Nephron progenitor cell (in vitro differentiated cells): ENCODE measurements at regions not wholly inside any gene's neighbourhood (a gene's known extent, or its start where the extent isn't known, plus 50 kb on each side); places are given as distances from the start of the nearest gene placed in this dataset.
"Not testable (repeated sequence)": the region's sequence is repeated elsewhere in the genome, so short reads cannot be mapped to it uniquely, and the experiment has no call there.

Experiments used
- DNase-seq: peaks from one replicate; pipeline ENCODE4 v3.0.0; 2021
- H3K27ac Mint-ChIP-seq: 2 replicates; pipeline ENCODE4 v1.8.0; 2021; ENCODE audit warnings: mild to moderate bottlenecking, moderate library complexity, mixed read lengths
- H3K27me3 Mint-ChIP-seq: 2 replicates; pipeline ENCODE4 v1.8.0; 2021; ENCODE audit warnings: mild to moderate bottlenecking, low read depth, mixed read lengths; ENCODE audit not compliant: poor library complexity
- H3K36me3 Mint-ChIP-seq: 2 replicates; pipeline ENCODE4 v1.8.0; 2021; ENCODE audit warnings: low read depth, mixed read lengths
- H3K4me1 Mint-ChIP-seq: 2 replicates; pipeline ENCODE4 v1.8.0; 2021; ENCODE audit warnings: mixed read lengths
- H3K4me3 Mint-ChIP-seq: 2 replicates; pipeline ENCODE4 v1.8.0; 2021; ENCODE audit warnings: mild to moderate bottlenecking, moderate library complexity, mixed read lengths
- H3K9me3 Mint-ChIP-seq: 2 replicates; pipeline ENCODE4 v1.8.0; 2021; ENCODE audit warnings: mild to moderate bottlenecking, moderate library complexity, mixed read lengths
- CTCF ChIP-seq: fragments of 200-600 bp; sonication (generic); IDR thresholded peaks from 2 replicates; pipeline ENCODE4 v1.5.0; 2021; ENCODE audit warnings: antibody characterized with exemption

- Mint-ChIP-seq H3K4me3 (peak overlapping the region; percentile 90), H3K27me3 (peaks cover 11% of the 10 kb centered on the region), H3K36me3 (peaks cover 5% of the 10 kb centered on the region), H3K4me1 (peaks cover 8% of the 10 kb centered on the region), H3K27ac (no peak overlapping the region), H3K9me3 (peaks cover 33% of the 10 kb centered on the region)
- no peak for TF ChIP-seq CTCF
- DNase-seq, result peak; percentile 23
Observed at GRCh38 chr6:27651371-27651732, 178.4 kb upstream of the ZNF184 start.

GRCh38 chr6:27650620-27651370, 177.9 kb upstream of the ZNF184 start:
- peak; percentile 48 for TF ChIP-seq CTCF
- peak overlapping the region; percentile 90 for H3K4me3 Mint-ChIP-seq
- H3K27ac Mint-ChIP-seq, result peak overlapping the region; percentile 42
- peaks cover 14% of the 10 kb centered on the region for H3K27me3 Mint-ChIP-seq
- peaks cover 33% of the 10 kb centered on the region for H3K9me3 Mint-ChIP-seq
- H3K36me3 Mint-ChIP-seq, result peaks cover 5% of the 10 kb centered on the region
- peaks cover 8% of the 10 kb centered on the region for H3K4me1 Mint-ChIP-seq
- DNase-seq, result peak; percentile 79

- no peak overlapping the region for H3K4me3 Mint-ChIP-seq
- no peak for TF ChIP-seq CTCF
- H3K36me3 Mint-ChIP-seq, result peaks cover 5% of the 10 kb centered on the region
- peaks cover 19% of the 10 kb centered on the region for H3K27me3 Mint-ChIP-seq
- no peak for DNase-seq
- peaks cover 7% of the 10 kb centered on the region for H3K4me1 Mint-ChIP-seq
- H3K27ac Mint-ChIP-seq, result no peak overlapping the region
- peaks cover 15% of the 10 kb centered on the region for H3K9me3 Mint-ChIP-seq
Observed at GRCh38 chr6:27644528-27644927, 171.6 kb upstream of the ZNF184 start.

GRCh38 chr6:27642744-27643456, 170.0 kb upstream of the ZNF184 start:
- Mint-ChIP-seq H3K27ac (no peak overlapping the region), H3K36me3 (peaks cover 5% of the 10 kb centered on the region), H3K4me1 (peaks cover 7% of the 10 kb centered on the region), H3K9me3 (peaks cover 15% of the 10 kb centered on the region), H3K4me3 (no peak overlapping the region), H3K27me3 (peaks cover 32% of the 10 kb centered on the region)
- DNase-seq, result no peak
- no peak for TF ChIP-seq CTCF

GRCh38 chr6:27635886-27636285, 163.0 kb upstream of the ZNF184 start:
- H3K36me3 Mint-ChIP-seq, H3K4me3 Mint-ChIP-seq, DNase-seq, H3K4me1 Mint-ChIP-seq, H3K27ac Mint-ChIP-seq: not testable (repeated sequence)
- Mint-ChIP-seq H3K9me3 (peaks cover 27% of the 10 kb centered on the region), H3K27me3 (peaks cover 40% of the 10 kb centered on the region)

GRCh38 chr6:27633221-27633688, 160.3 kb upstream of the ZNF184 start:
- not testable (repeated sequence) for H3K4me3 Mint-ChIP-seq, H3K27ac Mint-ChIP-seq, DNase-seq, H3K4me1 Mint-ChIP-seq, H3K36me3 Mint-ChIP-seq
- H3K9me3 Mint-ChIP-seq, result peaks cover 25% of the 10 kb centered on the region
- peaks cover 36% of the 10 kb centered on the region for H3K27me3 Mint-ChIP-seq

GRCh38 chr6:27631609-27631916, 158.7 kb upstream of the ZNF184 start:
- peaks cover 39% of the 10 kb centered on the region for H3K27me3 Mint-ChIP-seq
- TF ChIP-seq CTCF, result no peak
- peaks cover 23% of the 10 kb centered on the region for H3K9me3 Mint-ChIP-seq
- no peak overlapping the region for H3K27ac Mint-ChIP-seq
- no peaks in the 10 kb centered on the region for H3K36me3 Mint-ChIP-seq
- peak overlapping the region; percentile 91 for H3K4me3 Mint-ChIP-seq
- DNase-seq, result no peak
- H3K4me1 Mint-ChIP-seq, result peaks cover 7% of the 10 kb centered on the region
